ENCODE measurements at regions not wholly inside any gene's neighbourhood (a gene's known extent, or its start where the extent isn't known, plus 50 kb on each side); places are given as distances from the start of the nearest gene placed in this dataset.

- TF ChIP-seq CTCF (IDR thresholded peaks at IDR 0.05) = no peak
- no peak for TF ChIP-seq ZFX (IDR thresholded peaks at IDR 0.05; ENCODE audit: borderline replicate concordance)
- no peak overlapping the region for H3K27ac ChIP-seq
Observed at GRCh38 chr22:48572951-48573350, 1254.7 kb downstream of the BRD1 start.

DNA sequence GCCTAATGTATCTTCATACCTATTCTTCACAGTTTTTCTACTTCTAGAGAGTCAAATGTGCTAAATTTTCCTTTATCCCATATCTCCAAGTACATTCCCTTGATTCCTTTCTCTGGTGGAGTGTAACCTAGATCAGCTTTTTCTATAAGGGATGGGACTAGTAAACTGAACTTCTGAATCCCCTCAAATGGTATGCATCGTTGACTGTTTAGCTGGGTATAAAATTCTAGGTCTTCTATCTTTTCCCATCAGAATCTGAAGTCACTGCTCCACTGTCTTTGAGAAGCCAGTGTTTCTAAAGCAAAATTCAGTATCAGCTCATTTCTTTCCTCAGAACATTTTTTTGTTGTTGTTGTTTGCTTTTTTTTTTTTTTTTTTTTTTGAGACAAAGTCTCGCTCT lies 1256.8 kb downstream of the BRD1 start:
- H3K27ac ChIP-seq = no peak overlapping the region
- no peak for TF ChIP-seq CTCF (IDR thresholded peaks at IDR 0.05)
- no peak for TF ChIP-seq ZFX (IDR thresholded peaks at IDR 0.05; ENCODE audit: borderline replicate concordance)

- no peak for TF ChIP-seq CTCF (IDR thresholded peaks at IDR 0.05)
- TF ChIP-seq ZFX (IDR thresholded peaks at IDR 0.05; ENCODE audit: borderline replicate concordance) = no peak
- no peak overlapping the region for H3K27ac ChIP-seq
Observed at GRCh38 chr22:48569476-48570233, 1258.0 kb downstream of the BRD1 start.

- no peak overlapping the region for H3K27ac ChIP-seq
- TF ChIP-seq ZFX (IDR thresholded peaks at IDR 0.05; ENCODE audit: borderline replicate concordance) (no peak), CTCF (IDR thresholded peaks at IDR 0.05) (no peak)
Observed at GRCh38 chr22:48568736-48569330, 1258.8 kb downstream of the BRD1 start.

GRCh38 chr22:48567213-48567975 lies 1260.3 kb downstream of the BRD1 start:
- no peak overlapping the region for H3K27ac ChIP-seq
- TF ChIP-seq CTCF (IDR thresholded peaks at IDR 0.05) = no peak
- TF ChIP-seq ZFX (IDR thresholded peaks at IDR 0.05; ENCODE audit: borderline replicate concordance) = no peak

DNA sequence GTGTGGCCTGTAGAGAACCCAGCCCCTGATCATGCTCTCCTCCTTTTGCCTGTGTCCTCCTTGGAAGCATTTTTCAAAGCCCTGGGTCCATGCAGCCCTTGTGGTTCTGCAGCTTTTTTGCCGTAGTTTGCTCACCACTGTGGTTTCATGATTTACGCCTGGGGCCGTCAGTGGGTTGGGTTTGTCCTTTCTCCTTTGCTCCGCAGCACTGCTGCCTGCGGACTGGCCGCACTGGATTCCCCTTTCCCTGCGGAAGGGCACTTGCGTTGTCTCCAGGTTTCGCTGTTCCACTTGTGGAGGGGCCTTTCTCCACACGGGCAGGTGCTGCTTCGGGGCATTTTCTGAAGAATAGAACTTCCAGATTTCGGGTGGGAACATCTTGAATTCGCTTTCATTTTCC lies 1260.9 kb downstream of the BRD1 start:
- no peak overlapping the region for H3K27ac ChIP-seq

More for the DNA sequence above, 1260.9 kb downstream of the BRD1 start:
- TF ChIP-seq ZFX (IDR thresholded peaks at IDR 0.05; ENCODE audit: borderline replicate concordance) (no peak), CTCF (IDR thresholded peaks at IDR 0.05) (no peak)
